HepG2 (cell line): ENCODE measurements at regions not wholly inside any gene's neighbourhood (a gene's known extent, or its start where the extent isn't known, plus 50 kb on each side); places are given as distances from the start of the nearest gene placed in this dataset.

Source experiments
- ATAC-seq: fragments of 200-7000 bp; cut with Tn5 transposase; 3 replicates; pipeline ENCODE4 v1.9.1; 2020; ENCODE audit warnings: mild to moderate bottlenecking, moderate library complexity
- BruUV-seq: library from RNA; stranded (reverse); fragments of 400-500 nt; replicated peaks from 2 replicates; lab custom pipeline; 2021; lab: Mats Ljungman, UMichigan
- CTCF ChIA-PET: fragments of 300-600 bp; formaldehyde crosslinking; extraction: SDS; loops from one replicate; lab custom pipeline; 2021; ENCODE audit warnings: low total read pairs, inconsistent platforms, low intra/inter-chr PET ratio; lab: Yijun Ruan, JAX
- POLR2A ChIA-PET: fragments of 350-600 bp; sonication (Branson Sonifier 250); formaldehyde crosslinking; loops from one replicate; lab custom pipeline; 2020; ENCODE audit warnings: antibody characterized with exemption, inconsistent platforms; lab: Yijun Ruan, JAX
- DNase-seq: peaks from one replicate; pipeline ENCODE4 v3.0.0-alpha.2; 2015; ENCODE audit warnings: low spot score
- FAIRE-seq: peaks from 3 replicates; lab custom pipeline; 2011; peaks lifted over from hg19 to GRCh38; lab: Jason Lieb, UNC
- H2AFZ ChIP-seq: one replicate; pipeline ENCODE4 v1.6.1; 2011; ENCODE audit warnings: low read length, inconsistent platforms
- H3K27ac ChIP-seq: fragments of 300-600 bp; 3 replicates; pipeline ENCODE4 v1.8.0; 2011; ENCODE audit warnings: mixed run types, mild to moderate bottlenecking, mixed read lengths, low read length, inconsistent platforms; ENCODE audit not compliant: insufficient read depth; ENCODE audit errors: extremely low read length
- H3K27me3 ChIP-seq, 2 experiments: fragments of 200-600 bp in 1 of 2; 2 replicates in 1 of 2; 3 replicates in 1 of 2; pipeline versions ENCODE4 v1.6.0 to v1.8.0; 2011; ENCODE audit warnings: low read length in 2 of 2, mild to moderate bottlenecking in 2 of 2, moderate library complexity in 2 of 2, inconsistent platforms in 1 of 2; ENCODE audit not compliant: insufficient read depth in 2 of 2, control insufficient read depth in 1 of 2
- H3K36me3 ChIP-seq, 2 experiments: fragments of 200-600 bp in 1 of 2; replicated peaks in 1 of 2; 2 replicates in 1 of 2; 3 replicates in 1 of 2; pipeline versions ENCODE4 v1.5.1 to v1.8.0; 2011; ENCODE audit warnings: low read length in 2 of 2, inconsistent platforms in 1 of 2; ENCODE audit not compliant: insufficient read depth in 2 of 2, control insufficient read depth in 1 of 2
- H3K4me1 ChIP-seq: 2 replicates; pipeline ENCODE4 v1.5.1; 2012; ENCODE audit warnings: low read length, inconsistent platforms; ENCODE audit not compliant: insufficient read depth
- H3K4me2 ChIP-seq: 2 replicates; pipeline ENCODE4 v1.6.0; 2011; ENCODE audit warnings: low read depth, low read length, inconsistent platforms
- H3K4me3 ChIP-seq, 3 experiments: fragments of 200-600 bp in 1 of 3; sonication (generic), shearing (Covaris generic) in 1 of 3; replicated peaks in 1 of 3; 2 replicates each; pipeline ENCODE4 v1.5.1; 2011 to 2016; ENCODE audit warnings: low read length in 3 of 3, inconsistent platforms in 2 of 3, low read depth in 2 of 3, mild to moderate bottlenecking in 2 of 3, control low read depth in 1 of 3, mixed read lengths in 1 of 3; ENCODE audit not compliant: insufficient read depth in 1 of 3
- H3K79me2 ChIP-seq: one replicate; pipeline ENCODE4 v1.6.1; 2011; ENCODE audit warnings: low read length, inconsistent platforms; ENCODE audit not compliant: insufficient read depth
- H3K9ac ChIP-seq: 2 replicates; pipeline ENCODE4 v1.6.0; 2011; ENCODE audit warnings: mild to moderate bottlenecking, low read depth, low read length, inconsistent platforms; ENCODE audit not compliant: insufficient read depth
- H3K9me3 ChIP-seq: 2 replicates; pipeline ENCODE4 v1.5.1; 2012; ENCODE audit warnings: mild to moderate bottlenecking, low read length
- H4K20me1 ChIP-seq: 2 replicates; pipeline ENCODE4 v1.6.0; 2011; ENCODE audit warnings: inconsistent platforms, mild to moderate bottlenecking, low read length, moderate library complexity; ENCODE audit not compliant: insufficient read depth
- GATAD2A ChIP-seq: IDR thresholded peaks from 2 replicates; pipeline ENCODE4 v1.6.1; 2016
- HMG20B ChIP-seq: conservative IDR thresholded peaks from 2 replicates; pipeline ENCODE4 v1.6.1; 2016; ENCODE audit warnings: missing genetic modification reagents, missing compliant biosample characterization
- IRF2 ChIP-seq: IDR thresholded peaks from 2 replicates; pipeline ENCODE4 v1.6.1; 2018; ENCODE audit warnings: missing genetic modification reagents, missing compliant biosample characterization
- NR1H2 ChIP-seq: sonication (generic); formaldehyde crosslinking; IDR thresholded peaks from 2 replicates; pipeline ENCODE4 v1.8.1; 2022; ENCODE audit warnings: low read depth, missing genetic modification reagents, borderline replicate concordance
- PRDM4 ChIP-seq: sonication (generic); formaldehyde crosslinking; IDR thresholded peaks from 2 replicates; pipeline ENCODE4 v1.9.0; 2021; ENCODE audit warnings: missing genetic modification reagents, borderline replicate concordance
- SATB2 ChIP-seq: sonication (generic); formaldehyde crosslinking; IDR thresholded peaks from 2 replicates; pipeline ENCODE4 v1.5.0; 2020; ENCODE audit warnings: missing genetic modification reagents
- ZHX1 ChIP-seq: sonication (generic); formaldehyde crosslinking; IDR thresholded peaks from 2 replicates; pipeline ENCODE4 v1.8.1; 2022; ENCODE audit warnings: low read depth, mild to moderate bottlenecking, missing genetic modification reagents
- ZMAT5 ChIP-seq: sonication (generic); formaldehyde crosslinking; IDR thresholded peaks from 2 replicates; pipeline ENCODE4 v1.5.0; 2020; ENCODE audit warnings: mild to moderate bottlenecking, low read depth, missing genetic modification reagents, borderline replicate concordance
- ZNF121 ChIP-seq: sonication (generic); formaldehyde crosslinking; IDR thresholded peaks from 2 replicates; pipeline ENCODE4 v1.5.0; 2020; ENCODE audit warnings: mild to moderate bottlenecking, missing genetic modification reagents
- ZNF446 ChIP-seq: sonication (generic); formaldehyde crosslinking; IDR thresholded peaks from 2 replicates; pipeline ENCODE4 v1.5.0; 2020; ENCODE audit warnings: mild to moderate bottlenecking, missing genetic modification reagents
- ZNF687 ChIP-seq: sonication (generic); formaldehyde crosslinking; IDR thresholded peaks from 2 replicates; pipeline ENCODE4 v1.5.1; 2020; ENCODE audit warnings: mild to moderate bottlenecking, missing genetic modification reagents, moderate library complexity
- WGBS: methylation state at CpG from one replicate; pipeline ENCODE4 v1.1.6; 2017; ENCODE audit warnings: low lambda C conversion rate; 5-methylcytosine and 5-hydroxymethylcytosine counted together
- in situ Hi-C: cut with HindIII; loops from 2 replicates; pipeline ENCODE4 v1.10.0; 2017; ENCODE audit warnings: low pct_unique_long_range_greater_than_20kb; ENCODE audit not compliant: extremely low pct_ligation_motif_present
- intact Hi-C: fragments of 100-400 bp; cut with micrococcal nuclease; formaldehyde crosslinking; loops from one replicate; pipeline ENCODE4 v1.10.0; 2022; ENCODE audit not compliant: unreplicated experiment

- Histone ChIP-seq H3K27ac (no peak overlapping the region), H3K4me1 (no peaks in the 10 kb centered on the region), H3K79me2 (no peaks in the 10 kb centered on the region), H3K27me3 (no peaks in the 10 kb centered on the region), H4K20me1 (no peaks in the 10 kb centered on the region), H3K9ac (no peak overlapping the region), H3K9me3 (no peaks in the 10 kb centered on the region; the same call in 1 of the 2 replicates), H3K36me3 (no peaks in the 10 kb centered on the region), H3K4me2 (no peak overlapping the region), H3K4me3 (no peak overlapping the region), H2AFZ (no peak overlapping the region)
- TF ChIP-seq ZNF687 (CRISPR knock-in tag) (no peak), NR1H2 (CRISPR knock-in tag) (no peak), SATB2 (CRISPR knock-in tag) (no peak), ZMAT5 (CRISPR knock-in tag) (no peak), PRDM4 (no peak), HMG20B (CRISPR knock-in tag) (no peak), IRF2 (CRISPR knock-in tag) (no peak), GATAD2A (CRISPR knock-in tag) (no peak), ZHX1 (CRISPR knock-in tag) (no peak), ZNF121 (CRISPR knock-in tag) (no peak), ZNF446 (no peak)
- WGBS: 42% methylated on average over 19 of the region's 19 CpGs
- ATAC-seq (no peak), FAIRE-seq (no peak), DNase-seq (no peak)
- BruUV-seq: no TSS peak
- ChIA-PET CTCF (no interaction called here), POLR2A (no interaction called here)
- intact Hi-C loops (no loop called here), in situ Hi-C loops (no loop called here)
Measured at GRCh38 chr15:94070356-94071295, 160.7 kb upstream of the MCTP2 start.
